Stomach (tissue), 4 donors: ENCODE measurements at regions not wholly inside any gene's neighbourhood (a gene's known extent, or its start where the extent isn't known, plus 50 kb on each side); places are given as distances from the start of the nearest gene placed in this dataset.

ENCODE experiments used
- POLR2A ChIP-seq, 4 donors: fragments of 450-650 bp; IDR thresholded peaks; one replicate each; pipeline ENCODE4 v1.6.1; 2016; ENCODE audit warnings: antibody characterized with exemption in 4 of 4, control low read depth in 2 of 4, mild to moderate bottlenecking in 1 of 4, moderate library complexity in 1 of 4
- TF ChIP-seq, protein P1 (sequence below), 7 experiments: fragments of 450-650 bp in 4 of 7; fragments of 200-600 bp in 3 of 7; sonication (generic) in 3 of 7; IDR thresholded peaks; one replicate each; pipeline ENCODE4 v1.5.1; 2016 to 2019; ENCODE audit warnings: antibody characterized with exemption in 7 of 7, control low read depth in 2 of 7, mild to moderate bottlenecking in 1 of 7

DNA sequence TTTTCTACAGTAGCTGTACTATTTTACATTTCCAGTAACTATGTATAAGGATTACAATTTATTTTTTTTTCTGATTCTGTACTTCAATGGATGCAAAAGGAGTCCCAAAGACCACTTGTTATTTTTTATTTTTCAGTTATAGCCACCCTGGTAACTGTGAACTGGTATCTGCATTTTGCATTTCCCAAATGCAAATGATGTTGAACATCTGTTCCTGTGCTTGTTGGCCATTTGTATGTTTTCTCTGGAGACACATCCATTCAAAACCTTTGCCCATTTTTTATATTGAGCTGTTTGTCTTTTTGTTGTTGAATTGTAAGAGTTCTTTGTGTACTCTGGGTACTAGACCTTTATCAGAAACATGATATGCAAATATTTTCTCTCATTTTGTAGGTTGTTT lies 485.6 kb downstream of the LRIG3 start:
- TF ChIP-seq, protein P1, sequence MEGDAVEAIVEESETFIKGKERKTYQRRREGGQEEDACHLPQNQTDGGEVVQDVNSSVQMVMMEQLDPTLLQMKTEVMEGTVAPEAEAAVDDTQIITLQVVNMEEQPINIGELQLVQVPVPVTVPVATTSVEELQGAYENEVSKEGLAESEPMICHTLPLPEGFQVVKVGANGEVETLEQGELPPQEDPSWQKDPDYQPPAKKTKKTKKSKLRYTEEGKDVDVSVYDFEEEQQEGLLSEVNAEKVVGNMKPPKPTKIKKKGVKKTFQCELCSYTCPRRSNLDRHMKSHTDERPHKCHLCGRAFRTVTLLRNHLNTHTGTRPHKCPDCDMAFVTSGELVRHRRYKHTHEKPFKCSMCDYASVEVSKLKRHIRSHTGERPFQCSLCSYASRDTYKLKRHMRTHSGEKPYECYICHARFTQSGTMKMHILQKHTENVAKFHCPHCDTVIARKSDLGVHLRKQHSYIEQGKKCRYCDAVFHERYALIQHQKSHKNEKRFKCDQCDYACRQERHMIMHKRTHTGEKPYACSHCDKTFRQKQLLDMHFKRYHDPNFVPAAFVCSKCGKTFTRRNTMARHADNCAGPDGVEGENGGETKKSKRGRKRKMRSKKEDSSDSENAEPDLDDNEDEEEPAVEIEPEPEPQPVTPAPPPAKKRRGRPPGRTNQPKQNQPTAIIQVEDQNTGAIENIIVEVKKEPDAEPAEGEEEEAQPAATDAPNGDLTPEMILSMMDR (IDR thresholded peaks at IDR 0.05) = no peak
- TF ChIP-seq POLR2A (IDR thresholded peaks at IDR 0.05) = no peak
